ENCODE measurements at regions not wholly inside any gene's neighbourhood (a gene's known extent, or its start where the extent isn't known, plus 50 kb on each side); places are given as distances from the start of the nearest gene placed in this dataset.
A peak's percentile ranks its signal among the peaks of the same experiment; 100 is the strongest.
"Not testable (repeated sequence)": the region's sequence is repeated elsewhere in the genome, so short reads cannot be mapped to it uniquely, and the experiment has no call there.

DNA sequence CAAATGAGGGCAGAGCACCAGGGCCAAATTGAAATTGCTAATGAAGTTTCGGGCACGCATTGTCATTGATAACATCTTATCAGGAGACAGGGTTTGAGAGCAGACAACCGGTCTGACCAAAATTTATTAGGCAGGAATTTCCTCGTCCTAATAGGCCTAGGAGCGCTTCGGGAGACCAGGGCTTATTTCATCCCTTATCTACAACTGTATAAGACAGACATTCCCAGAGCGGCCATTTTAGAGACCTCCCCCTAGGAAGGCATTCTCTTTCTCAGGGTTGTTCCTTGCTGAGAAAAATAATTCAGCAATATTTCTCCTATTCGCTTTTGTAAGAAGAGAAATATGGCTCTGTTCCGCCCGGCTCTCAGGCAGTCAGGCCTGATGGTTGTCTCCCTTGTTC is 219.4 kb downstream of the SNRPN start:
- TF ChIP-seq SP2 (IDR thresholded peaks at IDR 0.05; ENCODE audit: low read length); BRCA1 (IDR thresholded peaks at IDR 0.05; ENCODE audit: low read depth, low read length): not testable (repeated sequence)
- peak in 1 of 2 experiments; percentile 69; a peak in 1 of 3 replicates for TF ChIP-seq EP300 (IDR thresholded peaks at IDR 0.05; ENCODE audit: borderline replicate concordance in 1 of 2, low read depth in 2 of 2, low read length in 2 of 2)
